ENCODE measurements at regions not wholly inside any gene's neighbourhood (a gene's known extent, or its start where the extent isn't known, plus 50 kb on each side); places are given as distances from the start of the nearest gene placed in this dataset.

DNA sequence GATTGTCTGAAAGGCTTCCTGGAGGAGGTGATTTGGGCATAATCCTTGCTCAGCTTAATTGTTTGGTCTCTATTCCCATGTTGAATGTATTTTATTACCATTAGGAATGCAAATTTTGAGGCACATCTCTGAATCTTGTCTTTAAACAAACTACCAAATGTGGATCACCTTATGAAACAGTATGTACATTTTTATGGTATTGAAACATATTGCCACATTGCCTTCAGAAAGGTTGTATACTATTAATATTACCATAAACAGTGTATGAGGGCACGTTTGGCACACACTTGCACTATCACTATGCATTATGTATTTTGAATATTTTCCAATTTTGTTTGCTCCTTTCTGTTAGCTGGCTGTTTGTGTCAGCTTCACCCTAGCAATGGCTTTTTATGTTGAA, 60.0 kb upstream of the ALB start:
- ATAC-seq (ENCODE audit: poor library complexity) (no peak), DNase-seq (no peak)
- Histone ChIP-seq H3K9me3 (ENCODE audit: control insufficient read depth in 1 of 2, insufficient read depth in 1 of 2, low read length in 2 of 2) (no peaks in the 10 kb centered on the region), H3K4me3 (ENCODE audit: low read length) (no peak overlapping the region), H3K4me1 (ENCODE audit: insufficient read depth, low read length) (no peaks in the 10 kb centered on the region), H3K36me3 (ENCODE audit: insufficient read depth, low read length) (no peaks in the 10 kb centered on the region), H3K27ac (ENCODE audit: low read depth in 1 of 2, low read length in 2 of 2) (no peak overlapping the region), H3K27me3 (ENCODE audit: control insufficient read depth in 1 of 2, insufficient read depth in 2 of 2, low read length in 2 of 2) (no peaks in the 10 kb centered on the region)
- no peaks in the 10 kb centered on the region for H3K36me3 Mint-ChIP-seq (ENCODE audit: low read depth)
- H3K9me3 Mint-ChIP-seq, result no peaks in the 10 kb centered on the region
- H3K27ac Mint-ChIP-seq, result no peak overlapping the region
- H3K4me3 Mint-ChIP-seq, result no peak overlapping the region
- no peaks in the 10 kb centered on the region for H3K4me1 Mint-ChIP-seq (ENCODE audit: low read depth)
- ChIA-PET POLR2A (no interaction called here), CTCF (no interaction called here)
- peaks cover 4% of the 10 kb centered on the region for H3K27me3 Mint-ChIP-seq
- TF ChIP-seq CTCF (IDR thresholded peaks at IDR 0.05), result no peak
- intact Hi-C loops (cut with DNase I, micrococcal nuclease), result no loop called here

GRCh38 chr4:73343432-73343831, 60.7 kb upstream of the ALB start:
- ATAC-seq (ENCODE audit: poor library complexity) (no peak), DNase-seq (no peak)
- Mint-ChIP-seq H3K27me3 (peaks cover 4% of the 10 kb centered on the region), H3K36me3 (ENCODE audit: low read depth) (no peaks in the 10 kb centered on the region), H3K4me3 (no peak overlapping the region), H3K27ac (no peak overlapping the region), H3K9me3 (no peaks in the 10 kb centered on the region), H3K4me1 (ENCODE audit: low read depth) (no peaks in the 10 kb centered on the region)
- intact Hi-C loops (cut with DNase I, micrococcal nuclease), result no loop called here
- H3K4me1 ChIP-seq (ENCODE audit: insufficient read depth, low read length), result no peaks in the 10 kb centered on the region
- H3K27me3 ChIP-seq (ENCODE audit: control insufficient read depth in 1 of 2, insufficient read depth in 2 of 2, low read length in 2 of 2), result no peaks in the 10 kb centered on the region
- H3K27ac ChIP-seq (ENCODE audit: low read depth in 1 of 2, low read length in 2 of 2), result no peak overlapping the region
- no peak overlapping the region for H3K4me3 ChIP-seq (ENCODE audit: low read length)
- CTCF ChIA-PET, result no interaction called here
- H3K36me3 ChIP-seq (ENCODE audit: insufficient read depth, low read length), result no peaks in the 10 kb centered on the region
- POLR2A ChIA-PET, result no interaction called here
- no peak for TF ChIP-seq CTCF (IDR thresholded peaks at IDR 0.05)
- no peaks in the 10 kb centered on the region for H3K9me3 ChIP-seq (ENCODE audit: control insufficient read depth in 1 of 2, insufficient read depth in 1 of 2, low read length in 2 of 2)

- Mint-ChIP-seq H3K27ac (no peak overlapping the region), H3K36me3 (ENCODE audit: low read depth) (no peaks in the 10 kb centered on the region), H3K4me3 (no peak overlapping the region), H3K9me3 (no peaks in the 10 kb centered on the region), H3K27me3 (peaks cover 7% of the 10 kb centered on the region), H3K4me1 (ENCODE audit: low read depth) (no peaks in the 10 kb centered on the region)
- no peak for ATAC-seq (ENCODE audit: poor library complexity)
- H3K27me3 ChIP-seq (ENCODE audit: control insufficient read depth in 1 of 2, insufficient read depth in 2 of 2, low read length in 2 of 2), result no peaks in the 10 kb centered on the region
- intact Hi-C loops (cut with DNase I, micrococcal nuclease), result no loop called here
- CTCF ChIA-PET, result interaction anchor here (0.6 kb wide), 1 partner anchor 30 kb away, joined by 4 read pairs; no protein-coding TSS in a partner anchor
- no peaks in the 10 kb centered on the region for H3K36me3 ChIP-seq (ENCODE audit: insufficient read depth, low read length)
- POLR2A ChIA-PET, result no interaction called here
- TF ChIP-seq CTCF (IDR thresholded peaks at IDR 0.05), result no peak
- no peaks in the 10 kb centered on the region for H3K4me1 ChIP-seq (ENCODE audit: insufficient read depth, low read length)
- no peaks in the 10 kb centered on the region for H3K9me3 ChIP-seq (ENCODE audit: control insufficient read depth in 1 of 2, insufficient read depth in 1 of 2, low read length in 2 of 2)
- H3K27ac ChIP-seq (ENCODE audit: low read depth in 1 of 2, low read length in 2 of 2), result no peak overlapping the region
- no peak for DNase-seq
- H3K4me3 ChIP-seq (ENCODE audit: low read length), result no peak overlapping the region
These were observed 62.6 kb upstream of the ALB start for GRCh38 chr4:73341454-73341853.
